T-cell (primary cell): ENCODE measurements at regions not wholly inside any gene's neighbourhood (a gene's known extent, or its start where the extent isn't known, plus 50 kb on each side); places are given as distances from the start of the nearest gene placed in this dataset.

Experiments used
- ATAC-seq, 4 experiments: fragments of 200-7000 bp in 3 of 4; fragments of 150-1000 bp in 1 of 4; cut with Tn5 transposase; replicated peaks in 1 of 4; 1 replicate in 3 of 4; 2 replicates in 1 of 4; pipeline ENCODE4 v1.10.0; 2021; ENCODE audit warnings: moderate library complexity in 3 of 4, mild to moderate bottlenecking in 2 of 4, moderate number of reproducible peaks in 1 of 4
- CTCF ChIA-PET, 2 donors: fragments of 300-600 bp; sonication (Branson Sonifier 250); formaldehyde crosslinking; loops; one replicate each; lab custom pipeline; 2022; ENCODE audit warnings: antibody characterized with exemption in 2 of 2; lab: Charles Lee
- POLR2A ChIA-PET, 2 donors: fragments of 300-600 bp; sonication (Branson Sonifier 250); formaldehyde crosslinking; loops; one replicate each; lab custom pipeline; 2022; ENCODE audit warnings: antibody characterized with exemption in 2 of 2; lab: Charles Lee
- DNase-seq, 35 experiments: peaks; one replicate each; pipeline versions ENCODE4 v3.0.0 to v3.0.0-alpha.2; 2013 to 2023
- H3K27ac ChIP-seq: one replicate; pipeline ENCODE4 v1.5.1; 2013; ENCODE audit warnings: low read length
- H3K27me3 ChIP-seq, 2 experiments: replicated peaks in 1 of 2; 1 replicate in 1 of 2; 2 replicates in 1 of 2; pipeline versions ENCODE4 v1.6.1 to v1.7.0; 2013; ENCODE audit warnings: low read length in 1 of 2, mixed read lengths in 1 of 2; ENCODE audit not compliant: control insufficient read depth in 2 of 2, insufficient read depth in 2 of 2; ENCODE audit errors: extremely low read depth in 1 of 2
- H3K36me3 ChIP-seq, 2 donors: 1 replicate in 1 of 2; 2 replicates in 1 of 2; pipeline versions ENCODE4 v1.6.1 to v1.7.0; 2013; ENCODE audit warnings: low read length in 1 of 2; ENCODE audit not compliant: control insufficient read depth in 2 of 2, insufficient read depth in 1 of 2; ENCODE audit errors: extremely low read depth in 1 of 2
- H3K4me1 ChIP-seq, 2 experiments: 1 replicate in 1 of 2; 2 replicates in 1 of 2; pipeline versions ENCODE4 v1.6.1 to v1.7.0; 2013; ENCODE audit warnings: low read length in 2 of 2, mixed read lengths in 1 of 2; ENCODE audit not compliant: insufficient read depth in 2 of 2, control insufficient read depth in 1 of 2; ENCODE audit errors: extremely low read depth in 1 of 2
- H3K4me3 ChIP-seq, 2 donors: 1 replicate in 1 of 2; 2 replicates in 1 of 2; pipeline versions ENCODE4 v1.5.1 to v1.7.0; 2013; ENCODE audit warnings: mild to moderate bottlenecking in 2 of 2, low read length in 1 of 2, moderate library complexity in 1 of 2; ENCODE audit not compliant: control insufficient read depth in 1 of 2; ENCODE audit errors: extremely low read depth in 1 of 2
- H3K9me3 ChIP-seq: 2 replicates; pipeline ENCODE4 v1.7.0; 2013
- H3K27ac Mint-ChIP-seq, 2 donors: one replicate each; pipeline ENCODE4 v1.8.0; 2020 to 2021; ENCODE audit warnings: mild to moderate bottlenecking in 2 of 2, mixed read lengths in 2 of 2
- H3K27me3 Mint-ChIP-seq, 2 donors: one replicate each; pipeline ENCODE4 v1.8.0; 2021 to 2022; ENCODE audit warnings: mixed read lengths in 2 of 2
- H3K36me3 Mint-ChIP-seq: one replicate; pipeline ENCODE4 v1.8.0; 2021; ENCODE audit warnings: mixed read lengths
- H3K4me1 Mint-ChIP-seq, 3 donors: one replicate each; pipeline ENCODE4 v1.8.0; 2020 to 2022; ENCODE audit warnings: mixed read lengths in 3 of 3, mild to moderate bottlenecking in 1 of 3
- H3K4me3 Mint-ChIP-seq, 3 donors: one replicate each; pipeline ENCODE4 v1.8.0; 2020 to 2022; ENCODE audit warnings: mild to moderate bottlenecking in 3 of 3, mixed read lengths in 3 of 3, moderate library complexity in 3 of 3
- H3K9me3 Mint-ChIP-seq, 3 donors: one replicate each; pipeline ENCODE4 v1.8.0; 2020 to 2022; ENCODE audit warnings: mixed read lengths in 3 of 3
- WGBS: methylation state at CpG from one replicate; pipeline ENCODE4 v1.1.5; 2013; ENCODE audit warnings: missing lambda C conversion rate; ENCODE audit not compliant: insufficient coverage; 5-methylcytosine and 5-hydroxymethylcytosine counted together

GRCh38 chr13:40243982-40244381 is 422.5 kb downstream of the FOXO1 start:
- Histone ChIP-seq H3K27me3 (no peaks in the 10 kb centered on the region), H3K4me3 (no peak overlapping the region), H3K4me1 (no peaks in the 10 kb centered on the region), H3K27ac (no peak overlapping the region), H3K9me3 (no peaks in the 10 kb centered on the region), H3K36me3 (no peaks in the 10 kb centered on the region)
- ATAC-seq (no peak), DNase-seq (no peak)
- Mint-ChIP-seq H3K4me1 (peaks cover 4 to 13% (median 4%) of the 10 kb centered on the region in 3 donors), H3K27me3 (no peaks in the 10 kb centered on the region), H3K36me3 (peaks cover 5% of the 10 kb centered on the region), H3K27ac (no peak overlapping the region), H3K4me3 (no peak overlapping the region), H3K9me3 (peaks cover under 1 to 6% (median 6%) of the 10 kb centered on the region in 3 donors)
- WGBS, result 0% methylated on average over 1 of the region's 3 CpGs
- ChIA-PET CTCF (no interaction called here), POLR2A (interaction anchor here (0.6 to 0.7 kb wide), 3 partner anchors 68 to 1148 kb away, joined by 3 to 17 read pairs (median 3); no protein-coding TSS in a partner anchor)

GRCh38 chr13:40245567-40245966 is 420.9 kb downstream of the FOXO1 start:
- no peaks in the 10 kb centered on the region for H3K36me3 ChIP-seq
- ATAC-seq (no peak), DNase-seq (no peak)
- no peak overlapping the region for H3K4me3 Mint-ChIP-seq
- CTCF ChIA-PET, result no interaction called here
- WGBS, result 76% methylated on average over 3 of the region's 3 CpGs
- H3K36me3 Mint-ChIP-seq, result peaks cover 8% of the 10 kb centered on the region
- POLR2A ChIA-PET, result no interaction called here
- H3K27ac Mint-ChIP-seq, result no peak overlapping the region
- H3K27me3 ChIP-seq, result no peaks in the 10 kb centered on the region
- H3K9me3 ChIP-seq, result peaks cover 5% of the 10 kb centered on the region
- H3K4me1 ChIP-seq, result no peaks in the 10 kb centered on the region
- no peak overlapping the region for H3K27ac ChIP-seq
- H3K4me3 ChIP-seq, result no peak overlapping the region
- peaks cover 4 to 13% (median 4%) of the 10 kb centered on the region in 3 donors for H3K4me1 Mint-ChIP-seq
- no peaks in the 10 kb centered on the region for H3K27me3 Mint-ChIP-seq
- H3K9me3 Mint-ChIP-seq, result peaks cover 3 to 14% (median 9%) of the 10 kb centered on the region in 3 donors

GRCh38 chr13:40247845-40248244 is 418.6 kb downstream of the FOXO1 start:
- H3K9me3 Mint-ChIP-seq, result peaks cover 3 to 14% (median 9%) of the 10 kb centered on the region in 3 donors
- no peak overlapping the region for H3K27ac Mint-ChIP-seq
- H3K27me3 Mint-ChIP-seq, result no peaks in the 10 kb centered on the region
- H3K27ac ChIP-seq, result no peak overlapping the region
- ChIA-PET CTCF (no interaction called here), POLR2A (no interaction called here)
- peaks cover 8% of the 10 kb centered on the region for H3K36me3 Mint-ChIP-seq
- no peak overlapping the region for H3K4me3 ChIP-seq
- no peak overlapping the region for H3K4me3 Mint-ChIP-seq
- DNase-seq (no peak), ATAC-seq (no peak)
- peaks cover 19 to 28% (median 22%) of the 10 kb centered on the region in 3 donors for H3K4me1 Mint-ChIP-seq
- no peaks in the 10 kb centered on the region for H3K36me3 ChIP-seq
- H3K27me3 ChIP-seq, result no peaks in the 10 kb centered on the region
- H3K4me1 ChIP-seq, result no peaks in the 10 kb centered on the region
- peaks cover 5% of the 10 kb centered on the region for H3K9me3 ChIP-seq

- H3K27me3 Mint-ChIP-seq, result no peaks in the 10 kb centered on the region
- peaks cover 3 to 14% (median 9%) of the 10 kb centered on the region in 3 donors for H3K9me3 Mint-ChIP-seq
- ChIA-PET POLR2A (no interaction called here), CTCF (interaction anchor here (0.6 kb wide), 2 partner anchors 34 to 529 kb away, joined by 3 to 6 read pairs; no protein-coding TSS in a partner anchor)
- H3K36me3 Mint-ChIP-seq, result peaks cover 8% of the 10 kb centered on the region
- no CpG with 5 or more reads among the region's 1 CpG for WGBS
- Histone ChIP-seq H3K36me3 (no peaks in the 10 kb centered on the region), H3K9me3 (peaks cover 5% of the 10 kb centered on the region), H3K4me1 (no peaks in the 10 kb centered on the region), H3K27me3 (no peaks in the 10 kb centered on the region), H3K4me3 (no peak overlapping the region), H3K27ac (no peak overlapping the region)
- peak in 2 of 4 experiments; percentile 23 to 32 for ATAC-seq
- H3K4me1 Mint-ChIP-seq, result peaks cover 24 to 33% (median 25%) of the 10 kb centered on the region in 3 donors
- H3K4me3 Mint-ChIP-seq, result no peak overlapping the region
- DNase-seq, result peak in 1 of 35 experiments; percentile 17
- H3K27ac Mint-ChIP-seq, result peak overlapping the region in 1 of 2 donors; percentile 3
Observed at GRCh38 chr13:40251343-40252032, 415.0 kb downstream of the FOXO1 start.

- no CpG with 5 or more reads among the region's 3 CpGs for WGBS
- Histone ChIP-seq H3K9me3 (peaks cover 5% of the 10 kb centered on the region), H3K27ac (no peak overlapping the region), H3K4me1 (no peaks in the 10 kb centered on the region), H3K27me3 (no peaks in the 10 kb centered on the region), H3K36me3 (no peaks in the 10 kb centered on the region), H3K4me3 (no peak overlapping the region)
- ATAC-seq (no peak), DNase-seq (no peak)
- Mint-ChIP-seq H3K27ac (no peak overlapping the region), H3K4me1 (peaks cover 24 to 33% (median 25%) of the 10 kb centered on the region in 3 donors), H3K4me3 (no peak overlapping the region), H3K36me3 (peaks cover 8% of the 10 kb centered on the region), H3K9me3 (peaks cover 3 to 14% (median 9%) of the 10 kb centered on the region in 3 donors), H3K27me3 (no peaks in the 10 kb centered on the region)
- POLR2A ChIA-PET, result interaction anchor here in 1 of 2 donors (0.6 kb wide), 1 partner anchor 30 kb away, joined by 4 read pairs; no protein-coding TSS in a partner anchor
- CTCF ChIA-PET, result interaction anchor here in 1 of 2 donors (0.6 kb wide), 1 partner anchor 33 kb away, joined by 6 read pairs; no protein-coding TSS in a partner anchor
Observed at GRCh38 chr13:40252241-40252640, 414.2 kb downstream of the FOXO1 start.

- ChIA-PET POLR2A (interaction anchor here in 1 of 2 donors (0.6 kb wide), 1 partner anchor 31 kb away, joined by 4 read pairs; no protein-coding TSS in a partner anchor), CTCF (interaction anchor here in 1 of 2 donors (0.6 kb wide), 1 partner anchor 118 kb away, joined by 3 read pairs; no protein-coding TSS in a partner anchor)
- H3K27ac ChIP-seq, result no peak overlapping the region
- DNase-seq (no peak), ATAC-seq (no peak)
- H3K27me3 ChIP-seq, result no peaks in the 10 kb centered on the region
- Mint-ChIP-seq H3K9me3 (peaks cover 3 to 14% (median 9%) of the 10 kb centered on the region in 3 donors), H3K4me3 (no peak overlapping the region), H3K27me3 (no peaks in the 10 kb centered on the region), H3K4me1 (peaks cover 21 to 30% (median 22%) of the 10 kb centered on the region in 3 donors), H3K27ac (no peak overlapping the region), H3K36me3 (peaks cover 8% of the 10 kb centered on the region)
- no peak overlapping the region for H3K4me3 ChIP-seq
- 50% methylated on average over 1 of the region's 3 CpGs for WGBS
- H3K9me3 ChIP-seq, result peaks cover 5% of the 10 kb centered on the region
- H3K36me3 ChIP-seq, result no peaks in the 10 kb centered on the region
- no peaks in the 10 kb centered on the region for H3K4me1 ChIP-seq
Observed at GRCh38 chr13:40252676-40253075, 413.8 kb downstream of the FOXO1 start.
